WTC11 (cell line): ENCODE measurements at regions not wholly inside any gene's neighbourhood (a gene's known extent, or its start where the extent isn't known, plus 50 kb on each side); places are given as distances from the start of the nearest gene placed in this dataset.

Experiments used
- ATAC-seq: fragments of 200-7000 bp; cut with Tn5 transposase; 2 replicates; pipeline ENCODE4 v1.10.0; 2021; ENCODE audit warnings: mild to moderate bottlenecking, moderate library complexity
- CTCF ChIA-PET: fragments of 300-600 bp; sonication (Branson Sonifier 250); formaldehyde crosslinking; loops from one replicate; lab custom pipeline; 2021; ENCODE audit warnings: antibody characterized with exemption; lab: Charles Lee
- POLR2A ChIA-PET: fragments of 350-600 bp; sonication (Branson Sonifier 250); formaldehyde crosslinking; loops from one replicate; lab custom pipeline; 2021; ENCODE audit warnings: antibody characterized with exemption; lab: Charles Lee
- DNase-seq: peaks from one replicate; pipeline ENCODE4 v3.0.0; 2021; ENCODE audit warnings: low spot score
- H3K27ac Mint-ChIP-seq: 2 replicates; pipeline ENCODE4 v1.8.0; 2021; ENCODE audit warnings: mixed read lengths
- H3K27me3 Mint-ChIP-seq: 2 replicates; pipeline ENCODE4 v1.8.0; 2021; ENCODE audit warnings: low read depth, mild to moderate bottlenecking, moderate library complexity, mixed read lengths
- H3K36me3 Mint-ChIP-seq: 2 replicates; pipeline ENCODE4 v1.8.0; 2021; ENCODE audit warnings: mixed read lengths
- H3K4me1 Mint-ChIP-seq: 2 replicates; pipeline ENCODE4 v1.8.0; 2022; ENCODE audit warnings: mixed read lengths
- H3K4me3 Mint-ChIP-seq: 2 replicates; pipeline ENCODE4 v1.8.0; 2021; ENCODE audit warnings: mild to moderate bottlenecking, moderate library complexity, mixed read lengths
- H3K9me3 Mint-ChIP-seq: 2 replicates; pipeline ENCODE4 v1.8.0; 2021; ENCODE audit warnings: mixed read lengths
- ATF1 ChIP-seq: sonication (generic); formaldehyde crosslinking; IDR thresholded peaks from 2 replicates; pipeline ENCODE4 v1.8.1; 2023; ENCODE audit warnings: mild to moderate bottlenecking, moderate library complexity, missing genetic modification reagents
- ELF4 ChIP-seq: sonication (generic); formaldehyde crosslinking; IDR thresholded peaks from 2 replicates; pipeline ENCODE4 v1.8.1; 2022; ENCODE audit warnings: low read depth, mild to moderate bottlenecking, moderate library complexity, missing genetic modification reagents
- FOXK1 ChIP-seq: sonication (generic); formaldehyde crosslinking; IDR thresholded peaks from 2 replicates; pipeline ENCODE4 v1.8.0; 2022; ENCODE audit warnings: mild to moderate bottlenecking, moderate library complexity, missing genetic modification reagents
- FOXP4 ChIP-seq: sonication (generic); formaldehyde crosslinking; IDR thresholded peaks from 2 replicates; pipeline ENCODE4 v1.8.0; 2022; ENCODE audit warnings: mild to moderate bottlenecking, missing genetic modification reagents
- GABPB1 ChIP-seq: sonication (generic); formaldehyde crosslinking; IDR thresholded peaks from 2 replicates; pipeline ENCODE4 v1.8.1; 2023; ENCODE audit warnings: mild to moderate bottlenecking, missing genetic modification reagents
- HMGA2 ChIP-seq: fragments of 250-450 bp; sonication (Bioruptor Pico); IDR thresholded peaks from 2 replicates; pipeline ENCODE4 v1.4.0; 2021; ENCODE audit warnings: mild to moderate bottlenecking, moderate library complexity
- JAZF1 ChIP-seq: fragments of 250-450 bp; sonication (Bioruptor Pico); IDR thresholded peaks from 2 replicates; pipeline ENCODE4 v1.9.0; 2021; ENCODE audit warnings: moderate library complexity, mild to moderate bottlenecking, inconsistent platforms
- MYBL2 ChIP-seq: sonication (generic); formaldehyde crosslinking; IDR thresholded peaks from 2 replicates; pipeline ENCODE4 v1.8.1; 2023; ENCODE audit warnings: mild to moderate bottlenecking, moderate library complexity, missing genetic modification reagents
- NFATC4 ChIP-seq: fragments of 250-450 bp; sonication (Bioruptor Pico); IDR thresholded peaks from 2 replicates; pipeline ENCODE4 v1.9.0; 2021; ENCODE audit warnings: mild to moderate bottlenecking
- NR3C1 ChIP-seq: sonication (generic); formaldehyde crosslinking; conservative IDR thresholded peaks from 2 replicates; pipeline ENCODE4 v1.8.1; 2023; ENCODE audit warnings: low read depth, mild to moderate bottlenecking, missing genetic modification reagents
- PREB ChIP-seq: sonication (generic); formaldehyde crosslinking; IDR thresholded peaks from 2 replicates; pipeline ENCODE4 v1.8.1; 2022; ENCODE audit warnings: mild to moderate bottlenecking, missing genetic modification reagents, moderate library complexity, borderline replicate concordance
- RORB ChIP-seq: fragments of 250-450 bp; sonication (Bioruptor Pico); IDR thresholded peaks from 2 replicates; pipeline ENCODE4 v1.9.0; 2021; ENCODE audit warnings: mild to moderate bottlenecking
- SOX15 ChIP-seq: fragments of 250-450 bp; sonication (Bioruptor Pico); IDR thresholded peaks from 2 replicates; pipeline ENCODE4 v1.9.0; 2021; ENCODE audit warnings: mild to moderate bottlenecking
- TEAD1 ChIP-seq: sonication (generic); formaldehyde crosslinking; IDR thresholded peaks from 2 replicates; pipeline ENCODE4 v1.8.0; 2022; ENCODE audit warnings: mild to moderate bottlenecking, missing genetic modification reagents
- ZBTB21 ChIP-seq: sonication (generic); formaldehyde crosslinking; IDR thresholded peaks from 2 replicates; pipeline ENCODE4 v1.8.1; 2023; ENCODE audit warnings: mild to moderate bottlenecking, missing genetic modification reagents, borderline replicate concordance
- ZMAT4 ChIP-seq: fragments of 250-450 bp; sonication (Bioruptor Pico); IDR thresholded peaks from 2 replicates; pipeline ENCODE4 v1.9.0; 2021; ENCODE audit warnings: mild to moderate bottlenecking
- ZNF138 ChIP-seq: sonication (generic); formaldehyde crosslinking; conservative IDR thresholded peaks from 2 replicates; pipeline ENCODE4 v1.8.1; 2022; ENCODE audit warnings: mild to moderate bottlenecking, moderate library complexity, missing genetic modification reagents
- ZNF219 ChIP-seq: sonication (generic); formaldehyde crosslinking; IDR thresholded peaks from 2 replicates; pipeline ENCODE4 v1.8.0; 2023; ENCODE audit warnings: missing genetic modification reagents, mild to moderate bottlenecking, borderline replicate concordance
- ZNF263 ChIP-seq: sonication (generic); formaldehyde crosslinking; IDR thresholded peaks from 2 replicates; pipeline ENCODE4 v1.8.1; 2022; ENCODE audit warnings: low read depth, mild to moderate bottlenecking, moderate library complexity, missing genetic modification reagents
- ZNF317 ChIP-seq: sonication (generic); formaldehyde crosslinking; IDR thresholded peaks from 2 replicates; pipeline ENCODE4 v1.8.1; 2023; ENCODE audit warnings: low read depth, mild to moderate bottlenecking, moderate library complexity, missing genetic modification reagents, borderline replicate concordance
- ZNF416 ChIP-seq: fragments of 250-450 bp; sonication (Bioruptor Pico); IDR thresholded peaks from 2 replicates; pipeline ENCODE4 v1.9.0; 2021; ENCODE audit warnings: mild to moderate bottlenecking, inconsistent platforms
- ZNF671 ChIP-seq: fragments of 250-450 bp; sonication (Bioruptor Pico); IDR thresholded peaks from 2 replicates; pipeline ENCODE4 v1.8.0; 2021; ENCODE audit warnings: mild to moderate bottlenecking
- TF ChIP-seq, protein P1 (sequence below): sonication (generic); formaldehyde crosslinking; IDR thresholded peaks from 2 replicates; pipeline ENCODE4 v1.8.0; 2022; ENCODE audit warnings: mild to moderate bottlenecking, missing genetic modification reagents
- TF ChIP-seq, protein P2 (sequence below): fragments of 200-600 bp; IDR thresholded peaks from 2 replicates; pipeline ENCODE4 v1.8.0; 2022; ENCODE audit warnings: antibody characterized with exemption
- TF ChIP-seq, protein P3 (sequence below): sonication (generic); formaldehyde crosslinking; conservative IDR thresholded peaks from 2 replicates; pipeline ENCODE4 v1.8.1; 2022; ENCODE audit warnings: mild to moderate bottlenecking, missing genetic modification reagents
- TF ChIP-seq, protein P4 (sequence below): fragments of 250-450 bp; sonication (Bioruptor Pico); conservative IDR thresholded peaks from 2 replicates; pipeline ENCODE4 v1.9.0; 2021; ENCODE audit warnings: mild to moderate bottlenecking

GRCh38 chrX:46015653-46016052 lies 529.6 kb downstream of the ZNF674 start:
- ATAC-seq (no peak), DNase-seq (no peak)
- H3K27ac Mint-ChIP-seq = no peak overlapping the region
- H3K27me3 Mint-ChIP-seq = no peaks in the 10 kb centered on the region
- ChIA-PET POLR2A (no interaction called here), CTCF (no interaction called here)
- H3K9me3 Mint-ChIP-seq = no peaks in the 10 kb centered on the region
- H3K36me3 Mint-ChIP-seq = no peaks in the 10 kb centered on the region
- no peak overlapping the region for H3K4me3 Mint-ChIP-seq
- TF ChIP-seq FOXP4 (CRISPR knock-in tag) (no peak), HMGA2 (CRISPR knock-in tag) (no peak), GABPB1 (CRISPR knock-in tag) (no peak), ZNF416 (no peak), ZNF138 (CRISPR knock-in tag) (no peak), SOX15 (CRISPR knock-in tag) (no peak), ZNF263 (CRISPR knock-in tag) (no peak), TEAD1 (CRISPR knock-in tag) (no peak), ZNF671 (CRISPR knock-in tag) (no peak), JAZF1 (CRISPR knock-in tag) (no peak), NR3C1 (CRISPR knock-in tag) (no peak), MYBL2 (CRISPR knock-in tag) (no peak)
- TF ChIP-seq, protein P1, sequence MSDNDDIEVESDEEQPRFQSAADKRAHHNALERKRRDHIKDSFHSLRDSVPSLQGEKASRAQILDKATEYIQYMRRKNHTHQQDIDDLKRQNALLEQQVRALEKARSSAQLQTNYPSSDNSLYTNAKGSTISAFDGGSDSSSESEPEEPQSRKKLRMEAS (CRISPR knock-in tag) = no peak
- H3K4me1 Mint-ChIP-seq = peaks cover 6% of the 10 kb centered on the region; the same call in 1 of the 2 replicates

- no peak for ATAC-seq
- Mint-ChIP-seq H3K36me3 (0 out of 2 replicates have a peak, but pooled peaks cover 6% of the 10 kb centered on the region), H3K27me3 (no peaks in the 10 kb centered on the region), H3K4me1 (no peaks in the 10 kb centered on the region; the same call in 1 of the 2 replicates), H3K27ac (no peak overlapping the region), H3K9me3 (peaks cover 26% of the 10 kb centered on the region), H3K4me3 (no peak overlapping the region)
- TF ChIP-seq ZNF317 (no peak), FOXK1 (no peak), ZMAT4 (CRISPR knock-in tag) (no peak), ATF1 (CRISPR knock-in tag) (no peak), MYBL2 (CRISPR knock-in tag) (no peak), ZNF416 (no peak), ELF4 (CRISPR knock-in tag) (no peak), ZNF219 (CRISPR knock-in tag) (no peak), NFATC4 (CRISPR knock-in tag) (no peak), ZNF138 (CRISPR knock-in tag) (no peak), RORB (no peak), PREB (CRISPR knock-in tag) (no peak), ZBTB21 (no peak), HMGA2 (CRISPR knock-in tag) (no peak)
- TF ChIP-seq, protein P2, sequence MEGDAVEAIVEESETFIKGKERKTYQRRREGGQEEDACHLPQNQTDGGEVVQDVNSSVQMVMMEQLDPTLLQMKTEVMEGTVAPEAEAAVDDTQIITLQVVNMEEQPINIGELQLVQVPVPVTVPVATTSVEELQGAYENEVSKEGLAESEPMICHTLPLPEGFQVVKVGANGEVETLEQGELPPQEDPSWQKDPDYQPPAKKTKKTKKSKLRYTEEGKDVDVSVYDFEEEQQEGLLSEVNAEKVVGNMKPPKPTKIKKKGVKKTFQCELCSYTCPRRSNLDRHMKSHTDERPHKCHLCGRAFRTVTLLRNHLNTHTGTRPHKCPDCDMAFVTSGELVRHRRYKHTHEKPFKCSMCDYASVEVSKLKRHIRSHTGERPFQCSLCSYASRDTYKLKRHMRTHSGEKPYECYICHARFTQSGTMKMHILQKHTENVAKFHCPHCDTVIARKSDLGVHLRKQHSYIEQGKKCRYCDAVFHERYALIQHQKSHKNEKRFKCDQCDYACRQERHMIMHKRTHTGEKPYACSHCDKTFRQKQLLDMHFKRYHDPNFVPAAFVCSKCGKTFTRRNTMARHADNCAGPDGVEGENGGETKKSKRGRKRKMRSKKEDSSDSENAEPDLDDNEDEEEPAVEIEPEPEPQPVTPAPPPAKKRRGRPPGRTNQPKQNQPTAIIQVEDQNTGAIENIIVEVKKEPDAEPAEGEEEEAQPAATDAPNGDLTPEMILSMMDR = no peak
- TF ChIP-seq, protein P3, sequence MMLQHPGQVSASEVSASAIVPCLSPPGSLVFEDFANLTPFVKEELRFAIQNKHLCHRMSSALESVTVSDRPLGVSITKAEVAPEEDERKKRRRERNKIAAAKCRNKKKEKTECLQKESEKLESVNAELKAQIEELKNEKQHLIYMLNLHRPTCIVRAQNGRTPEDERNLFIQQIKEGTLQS (CRISPR knock-in tag) = no peak
- TF ChIP-seq, protein P4, sequence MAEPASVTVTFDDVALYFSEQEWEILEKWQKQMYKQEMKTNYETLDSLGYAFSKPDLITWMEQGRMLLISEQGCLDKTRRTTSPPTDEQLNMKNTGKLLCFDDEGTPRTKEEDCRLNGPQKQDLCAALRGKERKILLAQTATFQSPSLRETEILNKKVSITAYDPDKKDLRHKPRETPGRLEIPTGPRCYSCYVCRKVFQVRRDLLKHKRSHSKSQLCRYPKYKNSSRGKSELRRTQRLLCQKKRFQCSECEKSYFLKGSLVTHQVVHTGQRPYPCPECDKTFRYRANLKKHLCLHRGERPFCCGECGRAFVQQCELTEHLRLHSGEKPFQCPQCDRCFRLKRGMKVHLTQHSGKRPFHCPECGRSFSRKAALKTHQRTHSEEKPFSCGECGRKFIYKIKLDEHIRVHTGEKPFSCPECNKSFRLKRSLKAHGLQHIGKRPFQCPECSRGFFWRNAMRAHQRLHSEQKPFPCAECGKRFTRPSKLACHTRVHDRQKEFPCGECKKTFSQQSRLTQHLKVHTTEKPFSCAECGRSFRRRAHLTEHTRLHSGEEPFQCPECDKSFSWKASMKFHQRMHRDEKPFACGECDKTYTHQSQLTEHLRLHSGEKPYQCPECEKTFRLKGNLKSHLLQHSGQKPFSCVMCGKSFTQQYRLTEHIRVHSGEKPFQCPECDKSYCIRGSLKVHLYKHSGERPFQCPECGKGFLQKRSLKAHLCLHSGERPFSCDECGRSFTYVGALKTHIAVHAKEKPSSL (CRISPR knock-in tag) = no peak
- no peak for DNase-seq
- ChIA-PET POLR2A (no interaction called here), CTCF (no interaction called here)
Observed at GRCh38 chrX:45992402-45993123, 552.7 kb downstream of the ZNF674 start.
